H9 (cell line): ENCODE measurements at regions not wholly inside any gene's neighbourhood (a gene's known extent, or its start where the extent isn't known, plus 50 kb on each side); places are given as distances from the start of the nearest gene placed in this dataset.
"Not testable (repeated sequence)": the region's sequence is repeated elsewhere in the genome, so short reads cannot be mapped to it uniquely, and the experiment has no call there.

Experiments used
- DNase-seq: peaks from one replicate; pipeline ENCODE4 v3.0.0-alpha.2; 2017
- H2AFZ ChIP-seq: one replicate; pipeline ENCODE4 v1.6.1; 2013; ENCODE audit warnings: mild to moderate bottlenecking, low read length, control low read depth, moderate library complexity
- H2AK5ac ChIP-seq: 2 replicates; pipeline ENCODE4 v1.6.1; 2013; ENCODE audit warnings: low read length, control low read depth, mixed read lengths; ENCODE audit not compliant: insufficient read length
- H2BK120ac ChIP-seq: one replicate; pipeline ENCODE4 v1.6.1; 2013; ENCODE audit warnings: low read depth, mild to moderate bottlenecking, low read length, control low read depth, inconsistent platforms; ENCODE audit not compliant: poor library complexity, severe bottlenecking
- H2BK12ac ChIP-seq: 2 replicates; pipeline ENCODE4 v1.6.1; 2013; ENCODE audit warnings: low read length, control low read depth, mixed read lengths, low read depth; ENCODE audit not compliant: insufficient read length
- H2BK15ac ChIP-seq: 2 replicates; pipeline ENCODE4 v1.6.1; 2013; ENCODE audit warnings: low read depth, low read length, control low read depth
- H2BK20ac ChIP-seq: one replicate; pipeline ENCODE4 v1.6.1; 2013; ENCODE audit warnings: low read depth, mild to moderate bottlenecking, low read length, control low read depth, inconsistent platforms; ENCODE audit not compliant: poor library complexity, severe bottlenecking
- H2BK5ac ChIP-seq: 2 replicates; pipeline ENCODE4 v1.6.1; 2013; ENCODE audit warnings: low read length, control low read depth, mixed read lengths; ENCODE audit not compliant: insufficient read length
- H3K14ac ChIP-seq: 2 replicates; pipeline ENCODE4 v1.6.1; 2013; ENCODE audit warnings: low read length, control low read depth; ENCODE audit not compliant: insufficient read depth
- H3K18ac ChIP-seq: 2 replicates; pipeline ENCODE4 v1.6.1; 2013; ENCODE audit warnings: low read depth, mild to moderate bottlenecking, mixed read lengths, low read length, control low read depth; ENCODE audit not compliant: insufficient read length
- H3K23ac ChIP-seq: 2 replicates; pipeline ENCODE4 v1.6.1; 2013; ENCODE audit warnings: low read length, control low read depth, mixed read lengths, low read depth; ENCODE audit not compliant: insufficient read length
- H3K23me2 ChIP-seq: 2 replicates; pipeline ENCODE4 v1.6.1; 2013; ENCODE audit warnings: low read depth, mild to moderate bottlenecking, mixed read lengths, low read length, control low read depth; ENCODE audit not compliant: insufficient read length, poor library complexity, severe bottlenecking
- H3K27ac ChIP-seq: 2 replicates; pipeline ENCODE4 v1.5.1; 2013; ENCODE audit warnings: low read length, control low read depth, mixed read lengths, low read depth; ENCODE audit not compliant: insufficient read length
- H3K27me3 ChIP-seq: 2 replicates; pipeline ENCODE4 v1.6.1; 2013; ENCODE audit warnings: low read length, control low read depth, inconsistent platforms; ENCODE audit not compliant: insufficient read depth
- H3K4ac ChIP-seq: 2 replicates; pipeline ENCODE4 v1.6.1; 2013; ENCODE audit warnings: low read depth, mild to moderate bottlenecking, control low read depth, inconsistent platforms, low read length, moderate library complexity
- H3K4me1 ChIP-seq: 2 replicates; pipeline ENCODE4 v1.6.1; 2013; ENCODE audit warnings: low read length, control low read depth, inconsistent platforms; ENCODE audit not compliant: insufficient read depth
- H3K4me2 ChIP-seq: 2 replicates; pipeline ENCODE4 v1.6.1; 2013; ENCODE audit warnings: low read length, control low read depth, mixed read lengths; ENCODE audit not compliant: insufficient read length, insufficient read depth
- H3K56ac ChIP-seq: 2 replicates; pipeline ENCODE4 v1.6.1; 2013; ENCODE audit warnings: low read depth, mild to moderate bottlenecking, mixed read lengths, low read length, control low read depth; ENCODE audit not compliant: insufficient read length
- H3K79me1 ChIP-seq: 2 replicates; pipeline ENCODE4 v1.6.1; 2013; ENCODE audit warnings: low read depth, mild to moderate bottlenecking, moderate library complexity, low read length, control low read depth, inconsistent platforms; ENCODE audit not compliant: insufficient read depth, poor library complexity, severe bottlenecking
- H3K79me2 ChIP-seq: 2 replicates; pipeline ENCODE4 v1.6.1; 2013; ENCODE audit warnings: low read length, control low read depth, inconsistent platforms; ENCODE audit not compliant: insufficient read depth
- H3K9ac ChIP-seq: 2 replicates; pipeline ENCODE4 v1.6.1; 2013; ENCODE audit warnings: low read length, control low read depth, mixed read lengths; ENCODE audit not compliant: insufficient read length; ENCODE audit errors: extremely low read depth
- H3K9me3 ChIP-seq: one replicate; pipeline ENCODE4 v1.6.1; 2013; ENCODE audit warnings: low read depth, low read length, inconsistent platforms; ENCODE audit not compliant: control insufficient read depth
- H3T11ph ChIP-seq: one replicate; pipeline ENCODE4 v1.6.1; 2013; ENCODE audit warnings: mild to moderate bottlenecking, low read length, control low read depth, inconsistent platforms
- H4K20me1 ChIP-seq: one replicate; pipeline ENCODE4 v1.6.1; 2013; ENCODE audit not compliant: control insufficient read depth, insufficient read length, insufficient read depth
- H4K5ac ChIP-seq: 2 replicates; pipeline ENCODE4 v1.6.1; 2013; ENCODE audit warnings: low read depth, mild to moderate bottlenecking, mixed read lengths, low read length, control low read depth; ENCODE audit not compliant: insufficient read length
- H4K8ac ChIP-seq: replicated peaks from 2 replicates; pipeline ENCODE4 v1.6.1; 2013; ENCODE audit warnings: low read length, control low read depth, mixed read lengths, low read depth; ENCODE audit not compliant: insufficient read length
- H4K91ac ChIP-seq: 2 replicates; pipeline ENCODE4 v1.6.1; 2013; ENCODE audit warnings: low read depth, mild to moderate bottlenecking, moderate library complexity, mixed read lengths, low read length, control low read depth; ENCODE audit not compliant: insufficient read length
- H3K27ac Mint-ChIP-seq, 3 experiments: 2 replicates in 2 of 3; 3 replicates in 1 of 3; pipeline ENCODE4 v1.8.0; 2020 to 2021; ENCODE audit warnings: mixed read lengths in 3 of 3, mild to moderate bottlenecking in 1 of 3, moderate library complexity in 1 of 3
- H3K27me3 Mint-ChIP-seq: 2 replicates; pipeline ENCODE4 v1.8.0; 2021; ENCODE audit warnings: low read depth, mild to moderate bottlenecking, moderate library complexity, mixed read lengths
- H3K36me3 Mint-ChIP-seq, 3 experiments: 2 replicates in 2 of 3; 3 replicates in 1 of 3; pipeline ENCODE4 v1.8.0; 2020 to 2021; ENCODE audit warnings: low read depth in 3 of 3, mixed read lengths in 3 of 3; ENCODE audit not compliant: insufficient read depth in 1 of 3
- H3K4me1 Mint-ChIP-seq, 2 experiments: 2 replicates each; pipeline ENCODE4 v1.8.0; 2020; ENCODE audit warnings: mixed read lengths in 2 of 2
- H3K4me3 Mint-ChIP-seq, 2 experiments: 2 replicates in 1 of 2; 3 replicates in 1 of 2; pipeline ENCODE4 v1.8.0; 2020 to 2021; ENCODE audit warnings: mild to moderate bottlenecking in 2 of 2, mixed read lengths in 2 of 2, moderate library complexity in 1 of 2
- H3K9me3 Mint-ChIP-seq, 2 experiments: 2 replicates in 1 of 2; 3 replicates in 1 of 2; pipeline ENCODE4 v1.8.0; 2020; ENCODE audit warnings: mild to moderate bottlenecking in 2 of 2, mixed read lengths in 2 of 2, moderate library complexity in 1 of 2
- CTCF ChIP-seq: fragments of 200-600 bp; sonication (generic); conservative IDR thresholded peaks from 3 replicates; pipeline ENCODE4 v1.8.0; 2021; ENCODE audit warnings: antibody characterized with exemption, mild to moderate bottlenecking
- WGBS: extraction: QIAGEN DNeasy Blood & Tissue Kit; methylation state at CpG from one replicate; pipeline ENCODE4 v1.1.7; 2013; ENCODE audit warnings: missing lambda C conversion rate, low lambda C conversion rate, mixed read lengths; ENCODE audit not compliant: insufficient read length; ENCODE audit errors: extremely low coverage; 5-methylcytosine and 5-hydroxymethylcytosine counted together

GRCh38 chr6:134662077-134662700 is 287.7 kb downstream of the ALDH8A1 start:
- Histone ChIP-seq H3K4me1 (no peaks in the 10 kb centered on the region; the same call in 1 of the 2 replicates), H3K9me3 (no peaks in the 10 kb centered on the region), H2BK12ac (no peak overlapping the region), H3K14ac (no peak overlapping the region), H3K9ac (no peak overlapping the region), H2BK15ac (no peak overlapping the region), H2BK120ac (no peak overlapping the region), H2AFZ (no peak overlapping the region), H4K20me1 (no peaks in the 10 kb centered on the region), H2BK20ac (no peak overlapping the region), H3K23me2 (no peaks in the 10 kb centered on the region), H4K5ac (no peak overlapping the region), H2BK5ac (no peak overlapping the region), H3K56ac (no peak overlapping the region), H3K79me1 (no peaks in the 10 kb centered on the region), H4K8ac (no peak overlapping the region), H3K27ac (no peak overlapping the region), H2AK5ac (no peak overlapping the region), H4K91ac (no peak overlapping the region), H3K79me2 (no peaks in the 10 kb centered on the region), H3K27me3 (no peaks in the 10 kb centered on the region), H3K4me2 (no peak overlapping the region), H3T11ph (no peak overlapping the region), H3K18ac (no peak overlapping the region), H3K4ac (no peak overlapping the region), H3K23ac (no peak overlapping the region)
- no peak for DNase-seq
- Mint-ChIP-seq H3K4me1 (peaks cover 8 to 9% of the 10 kb centered on the region in 2 experiments), H3K36me3 (no peaks in the 10 kb centered on the region; a peak in 1 of 7 replicates), H3K9me3 (no peaks in the 10 kb centered on the region; a peak in 1 of 5 replicates), H3K4me3 (no peak overlapping the region), H3K27ac (no peak overlapping the region), H3K27me3 (no peaks in the 10 kb centered on the region)
- no peak for TF ChIP-seq CTCF

DNA sequence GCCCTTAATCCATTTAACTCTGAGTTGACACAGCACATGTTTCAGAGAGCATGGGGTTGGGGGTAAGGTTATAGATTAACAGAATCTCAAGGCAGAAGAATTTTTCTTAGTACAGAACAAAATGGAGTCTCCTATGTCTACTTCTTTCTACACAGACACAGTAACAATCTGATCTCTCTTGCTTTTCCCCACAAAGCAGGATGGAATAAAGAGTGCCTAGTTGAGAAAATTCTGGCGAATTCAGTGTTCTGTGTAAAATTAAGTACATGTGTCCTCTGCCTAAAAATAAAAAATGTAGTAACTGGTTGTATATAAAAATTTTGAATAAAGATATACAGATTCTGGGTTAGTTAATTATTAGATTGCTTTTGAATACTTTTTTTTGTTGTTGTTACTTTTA is 290.0 kb downstream of the ALDH8A1 start:
- not testable (repeated sequence) for H4K91ac ChIP-seq, H3K9ac ChIP-seq, H2BK12ac ChIP-seq, H3K27ac ChIP-seq, H3K9me3 Mint-ChIP-seq, H4K8ac ChIP-seq, H4K20me1 ChIP-seq, H3K23me2 ChIP-seq, H3K56ac ChIP-seq, H3K4me2 ChIP-seq, H3K4me1 ChIP-seq, H3T11ph ChIP-seq, H3K27ac Mint-ChIP-seq, H2AFZ ChIP-seq, H3K4me3 Mint-ChIP-seq, H4K5ac ChIP-seq, H3K9me3 ChIP-seq, H2AK5ac ChIP-seq, H3K4me1 Mint-ChIP-seq, H3K18ac ChIP-seq, H3K79me2 ChIP-seq, H2BK5ac ChIP-seq, H3K79me1 ChIP-seq, H3K36me3 Mint-ChIP-seq, H3K23ac ChIP-seq, DNase-seq, H3K14ac ChIP-seq, H3K27me3 Mint-ChIP-seq, H2BK15ac ChIP-seq, H2BK20ac ChIP-seq, H3K4ac ChIP-seq, H2BK120ac ChIP-seq, H3K27me3 ChIP-seq
- no CpG with 5 or more reads among the region's 1 CpG for WGBS
